Brain microvascular endothelial cell (primary cell): ENCODE measurements at regions not wholly inside any gene's neighbourhood (a gene's known extent, or its start where the extent isn't known, plus 50 kb on each side); places are given as distances from the start of the nearest gene placed in this dataset.
A peak's percentile ranks its signal among the peaks of the same experiment; 100 is the strongest.
"Not testable (repeated sequence)": the region's sequence is repeated elsewhere in the genome, so short reads cannot be mapped to it uniquely, and the experiment has no call there.

ENCODE experiments used
- DNase-seq: peaks from one replicate; pipeline ENCODE4 v3.0.0-alpha.2; 2020
- H3K27ac ChIP-seq: fragments of 250-450 bp; sonication (Bioruptor Pico); 2 replicates; pipeline ENCODE4 v1.5.1; 2020; ENCODE audit warnings: mild to moderate bottlenecking, moderate library complexity
- H3K27me3 ChIP-seq: fragments of 250-450 bp; sonication (Bioruptor Pico); replicated peaks from 2 replicates; pipeline ENCODE4 v1.5.1; 2020; ENCODE audit warnings: mild to moderate bottlenecking
- H3K36me3 ChIP-seq: fragments of 250-450 bp; sonication (Bioruptor Pico); replicated peaks from 2 replicates; pipeline ENCODE4 v1.5.1; 2020; ENCODE audit warnings: mild to moderate bottlenecking
- H3K4me3 ChIP-seq: 2 replicates; pipeline ENCODE4 v1.5.1; 2011; ENCODE audit warnings: low read depth, mild to moderate bottlenecking, control low read depth, low read length, moderate library complexity
- in situ Hi-C: cut with HindIII; loops from 2 replicates; pipeline ENCODE4 v1.10.0; 2017; ENCODE audit warnings: low sequenced_read_pairs, low pct_ligation_motif_present
- TF ChIP-seq, protein P1 (sequence below): IDR thresholded peaks from 2 replicates; pipeline ENCODE4 v1.5.1; 2011; ENCODE audit warnings: low read depth, mild to moderate bottlenecking, moderate library complexity, low read length, control low read depth, inconsistent platforms; ENCODE audit errors: missing control alignments

DNA sequence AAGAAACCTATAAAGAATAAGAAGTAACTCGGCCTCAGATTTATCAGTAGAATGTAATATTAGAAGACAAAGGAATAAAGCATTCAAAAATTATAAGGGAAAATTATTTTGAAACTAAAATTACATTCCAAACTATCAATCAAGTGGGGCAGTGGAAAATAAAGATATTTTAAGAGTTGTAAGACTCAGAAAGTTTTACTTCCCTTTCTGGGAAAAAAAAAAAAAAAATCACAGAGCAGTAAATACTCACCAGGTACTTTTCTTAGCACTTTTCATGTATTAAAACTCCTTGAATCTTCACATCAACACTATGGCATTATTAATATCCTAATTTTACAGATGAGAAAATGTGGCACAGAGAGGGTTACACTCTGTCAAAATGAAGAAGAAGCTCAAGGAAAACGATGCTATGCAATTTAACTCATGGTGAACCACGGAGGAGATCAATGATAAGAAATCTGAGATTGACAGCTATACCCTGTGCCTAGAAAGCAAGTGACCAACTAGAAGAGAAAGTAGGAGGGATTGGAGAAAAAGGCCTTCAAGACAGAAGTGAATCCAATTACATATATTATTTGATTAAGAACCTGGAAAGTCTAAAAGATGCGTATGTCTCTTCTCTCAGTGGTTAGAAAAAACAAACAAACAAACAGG is 238.9 kb upstream of the ID2 start:
- no peak overlapping the region for H3K4me3 ChIP-seq
- TF ChIP-seq, protein P1, sequence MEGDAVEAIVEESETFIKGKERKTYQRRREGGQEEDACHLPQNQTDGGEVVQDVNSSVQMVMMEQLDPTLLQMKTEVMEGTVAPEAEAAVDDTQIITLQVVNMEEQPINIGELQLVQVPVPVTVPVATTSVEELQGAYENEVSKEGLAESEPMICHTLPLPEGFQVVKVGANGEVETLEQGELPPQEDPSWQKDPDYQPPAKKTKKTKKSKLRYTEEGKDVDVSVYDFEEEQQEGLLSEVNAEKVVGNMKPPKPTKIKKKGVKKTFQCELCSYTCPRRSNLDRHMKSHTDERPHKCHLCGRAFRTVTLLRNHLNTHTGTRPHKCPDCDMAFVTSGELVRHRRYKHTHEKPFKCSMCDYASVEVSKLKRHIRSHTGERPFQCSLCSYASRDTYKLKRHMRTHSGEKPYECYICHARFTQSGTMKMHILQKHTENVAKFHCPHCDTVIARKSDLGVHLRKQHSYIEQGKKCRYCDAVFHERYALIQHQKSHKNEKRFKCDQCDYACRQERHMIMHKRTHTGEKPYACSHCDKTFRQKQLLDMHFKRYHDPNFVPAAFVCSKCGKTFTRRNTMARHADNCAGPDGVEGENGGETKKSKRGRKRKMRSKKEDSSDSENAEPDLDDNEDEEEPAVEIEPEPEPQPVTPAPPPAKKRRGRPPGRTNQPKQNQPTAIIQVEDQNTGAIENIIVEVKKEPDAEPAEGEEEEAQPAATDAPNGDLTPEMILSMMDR, result no peak
- H3K27ac ChIP-seq, result no peak overlapping the region
- H3K27me3 ChIP-seq, result no peaks in the 10 kb centered on the region
- no peak for DNase-seq
- no peaks in the 10 kb centered on the region for H3K36me3 ChIP-seq
- in situ Hi-C loops, result no loop called here

DNA sequence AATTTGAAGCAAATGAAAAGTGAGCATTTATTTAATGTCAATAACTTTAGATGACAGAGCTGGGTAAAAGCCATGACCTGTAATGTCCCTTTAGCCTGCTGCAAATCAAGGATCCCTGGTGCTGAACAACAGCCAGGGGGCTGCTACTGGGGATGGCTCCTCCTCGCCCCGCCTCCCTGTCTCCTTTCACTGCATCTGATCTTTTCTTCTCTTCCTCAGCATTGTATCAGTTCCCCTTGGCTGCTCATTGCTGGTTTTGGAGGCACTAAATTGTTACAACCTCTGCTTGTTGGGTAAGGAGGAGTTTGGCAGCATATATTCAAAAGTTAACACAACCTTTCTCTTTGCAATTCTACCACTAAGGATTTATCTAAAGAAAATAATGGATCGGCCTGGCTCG is 236.3 kb upstream of the ID2 start:
- TF ChIP-seq, protein P1, result no peak
- DNase-seq, result no peak
- Histone ChIP-seq H3K36me3 (no peaks in the 10 kb centered on the region), H3K27me3 (no peaks in the 10 kb centered on the region), H3K4me3 (no peak overlapping the region), H3K27ac (no peak overlapping the region)
- in situ Hi-C loops, result no loop called here

DNA sequence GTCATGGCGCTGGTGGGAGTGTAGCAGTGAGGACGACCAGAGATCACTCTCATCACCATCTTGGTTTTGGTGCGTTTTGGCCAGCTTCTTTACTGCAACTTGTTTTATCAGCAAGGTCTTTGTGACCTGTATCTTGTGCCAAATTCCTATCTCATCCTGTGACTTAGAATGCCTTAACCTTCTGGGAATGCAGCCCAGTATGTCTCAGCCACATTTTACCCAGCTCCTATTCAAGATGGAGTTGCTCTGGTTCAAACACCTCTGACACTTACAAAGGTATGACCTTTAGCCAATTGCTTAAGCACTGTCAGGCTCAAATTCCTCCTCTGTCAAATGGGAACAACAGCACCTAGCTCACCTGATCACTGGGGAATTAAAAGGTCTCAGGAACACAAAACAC is 235.1 kb upstream of the ID2 start:
- DNase-seq, result peak; percentile 14
- in situ Hi-C loops, result not testable (repeated sequence)

DNA sequence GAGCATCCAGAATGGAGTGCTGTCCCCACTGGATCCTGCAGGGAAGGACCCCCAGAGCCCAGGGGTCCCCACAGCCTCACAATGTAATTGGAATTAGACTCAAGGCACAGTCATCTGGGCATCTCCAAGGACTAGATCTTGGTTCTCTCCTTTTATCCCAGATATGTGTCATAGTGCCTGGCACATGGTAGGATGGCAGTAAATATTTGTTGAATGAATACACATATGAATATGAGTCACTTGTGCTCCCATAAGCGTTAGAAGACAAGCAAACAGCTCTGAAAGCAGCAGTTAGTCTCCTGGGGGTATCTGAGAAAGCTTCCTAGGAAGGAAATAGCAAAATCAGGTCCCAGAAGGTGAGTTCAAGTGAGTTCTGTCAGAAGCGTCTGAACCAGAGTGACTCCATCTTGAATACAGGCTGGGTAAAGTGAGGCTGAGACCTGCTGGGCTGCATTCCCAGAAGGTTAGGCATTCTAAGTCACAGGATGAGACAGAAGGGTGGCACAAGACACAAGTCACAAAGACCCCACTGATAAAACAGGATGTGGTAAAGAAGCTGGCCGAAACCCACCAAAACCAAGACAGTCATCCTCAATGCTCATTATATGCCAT is 234.1 kb upstream of the ID2 start:
- no peak overlapping the region for H3K4me3 ChIP-seq
- H3K27ac ChIP-seq, result no peak overlapping the region
- DNase-seq, result peak; percentile 29
- no peaks in the 10 kb centered on the region for H3K36me3 ChIP-seq
- no peaks in the 10 kb centered on the region for H3K27me3 ChIP-seq
- in situ Hi-C loops, result no loop called here
- TF ChIP-seq, protein P1, result no peak

More for the DNA sequence above, 235.1 kb upstream of the ID2 start:
- not testable (repeated sequence) for H3K27me3 ChIP-seq, H3K4me3 ChIP-seq, H3K36me3 ChIP-seq, H3K27ac ChIP-seq

DNA sequence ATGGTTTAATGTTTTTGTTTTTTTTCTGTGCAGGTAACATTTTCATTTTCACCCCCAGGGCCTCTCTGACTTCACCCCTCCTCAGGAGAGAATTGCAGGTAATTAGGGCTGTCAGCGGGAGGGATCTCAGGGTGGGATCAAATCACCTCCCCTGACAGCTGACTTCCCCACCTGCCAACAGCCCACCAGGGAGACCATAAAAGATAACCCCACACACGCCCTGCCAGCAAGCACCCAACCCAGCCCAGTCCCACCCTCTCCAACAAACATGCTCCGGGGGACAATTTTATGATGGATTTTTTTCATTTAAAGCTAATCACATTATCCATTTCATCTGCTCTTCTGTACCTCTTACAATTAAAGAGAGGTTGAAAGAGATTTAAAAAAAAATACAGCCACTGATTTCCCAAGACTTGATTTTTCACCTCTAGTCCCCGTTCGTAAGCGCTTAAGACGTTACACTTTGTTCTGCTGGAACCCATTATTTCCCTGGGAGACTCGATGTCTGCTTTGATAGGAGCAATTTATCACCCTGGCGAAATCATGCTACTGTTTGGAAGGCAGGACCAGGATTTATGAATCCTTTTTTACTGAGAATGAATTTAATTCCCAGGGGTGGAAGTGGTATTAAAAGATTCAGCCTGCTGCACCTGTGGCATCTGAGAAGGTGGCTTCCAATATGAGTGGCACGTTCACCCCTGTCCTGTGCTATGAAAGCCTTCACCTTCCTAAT is 232.9 kb upstream of the ID2 start:
- in situ Hi-C loops, result no loop called here
- TF ChIP-seq, protein P1, result no peak
- H3K27ac ChIP-seq, result no peak overlapping the region
- no peaks in the 10 kb centered on the region for H3K36me3 ChIP-seq
- H3K4me3 ChIP-seq, result no peak overlapping the region
- no peaks in the 10 kb centered on the region for H3K27me3 ChIP-seq
- no peak for DNase-seq

DNA sequence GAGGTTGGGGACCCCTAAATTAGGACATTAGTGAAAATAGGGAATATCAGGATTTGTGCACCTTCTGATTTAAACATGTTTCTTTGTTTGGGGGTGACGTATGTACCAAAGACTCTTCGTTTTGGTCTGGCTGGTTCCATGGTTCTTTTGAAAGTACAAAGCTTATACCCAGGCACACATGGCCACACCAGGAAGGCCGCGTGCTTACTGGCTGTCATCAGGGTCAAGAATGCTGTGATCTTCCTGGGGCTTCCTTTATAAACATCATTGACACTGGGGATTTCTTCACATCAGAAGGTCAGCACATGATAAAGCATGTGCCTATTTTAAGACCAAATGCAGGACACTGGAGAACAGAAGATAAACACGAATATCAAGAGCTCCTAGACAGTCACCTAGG is 230.6 kb upstream of the ID2 start:
- Histone ChIP-seq H3K27ac (no peak overlapping the region), H3K27me3 (no peaks in the 10 kb centered on the region), H3K36me3 (no peaks in the 10 kb centered on the region), H3K4me3 (no peak overlapping the region)
- no peak for DNase-seq
- TF ChIP-seq, protein P1, result no peak
- in situ Hi-C loops, result no loop called here
